Keratinocyte (primary cell): ENCODE measurements at regions not wholly inside any gene's neighbourhood (a gene's known extent, or its start where the extent isn't known, plus 50 kb on each side); places are given as distances from the start of the nearest gene placed in this dataset.
"Not testable (repeated sequence)": the region's sequence is repeated elsewhere in the genome, so short reads cannot be mapped to it uniquely, and the experiment has no call there.

ENCODE experiments used
- EZH2 ChIP-seq: IDR thresholded peaks from one replicate; pipeline ENCODE4 v1.6.1; 2012; ENCODE audit warnings: inconsistent platforms, mild to moderate bottlenecking, low read length, moderate library complexity
- TF ChIP-seq, protein P1 (sequence below), 3 experiments: IDR thresholded peaks in 1 of 3; conservative IDR thresholded peaks in 1 of 3; optimal IDR thresholded peaks in 1 of 3; 2 replicates in 2 of 3; 3 replicates in 1 of 3; pipeline versions ENCODE3 to v1.5.1; 2011; ENCODE audit warnings: low read length in 3 of 3, mild to moderate bottlenecking in 3 of 3, moderate library complexity in 2 of 3, control low read depth in 1 of 3, inconsistent platforms in 1 of 3; ENCODE audit not compliant: insufficient read depth in 2 of 3; ENCODE audit errors: extremely low read depth in 1 of 3

GRCh38 chr11:22127981-22128380, 64.9 kb upstream of the ANO5 start:
- TF ChIP-seq, protein P1, sequence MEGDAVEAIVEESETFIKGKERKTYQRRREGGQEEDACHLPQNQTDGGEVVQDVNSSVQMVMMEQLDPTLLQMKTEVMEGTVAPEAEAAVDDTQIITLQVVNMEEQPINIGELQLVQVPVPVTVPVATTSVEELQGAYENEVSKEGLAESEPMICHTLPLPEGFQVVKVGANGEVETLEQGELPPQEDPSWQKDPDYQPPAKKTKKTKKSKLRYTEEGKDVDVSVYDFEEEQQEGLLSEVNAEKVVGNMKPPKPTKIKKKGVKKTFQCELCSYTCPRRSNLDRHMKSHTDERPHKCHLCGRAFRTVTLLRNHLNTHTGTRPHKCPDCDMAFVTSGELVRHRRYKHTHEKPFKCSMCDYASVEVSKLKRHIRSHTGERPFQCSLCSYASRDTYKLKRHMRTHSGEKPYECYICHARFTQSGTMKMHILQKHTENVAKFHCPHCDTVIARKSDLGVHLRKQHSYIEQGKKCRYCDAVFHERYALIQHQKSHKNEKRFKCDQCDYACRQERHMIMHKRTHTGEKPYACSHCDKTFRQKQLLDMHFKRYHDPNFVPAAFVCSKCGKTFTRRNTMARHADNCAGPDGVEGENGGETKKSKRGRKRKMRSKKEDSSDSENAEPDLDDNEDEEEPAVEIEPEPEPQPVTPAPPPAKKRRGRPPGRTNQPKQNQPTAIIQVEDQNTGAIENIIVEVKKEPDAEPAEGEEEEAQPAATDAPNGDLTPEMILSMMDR (optimal IDR thresholded peaks at IDR 0.05 in 1 of 3, IDR thresholded peaks at IDR 0.05 in 1 of 3, conservative IDR thresholded peaks at IDR 0.05 in 1 of 3; ENCODE audit: extremely low read depth in 1 of 3, insufficient read depth in 2 of 3, low read length in 3 of 3): not testable (repeated sequence)
- TF ChIP-seq EZH2: not testable (repeated sequence)
